SKM-1 treated with dmso at 0.1 percent for 144 hours (cell line): ENCODE measurements at regions not wholly inside any gene's neighbourhood (a gene's known extent, or its start where the extent isn't known, plus 50 kb on each side); places are given as distances from the start of the nearest gene placed in this dataset.
"Not testable (repeated sequence)": the region's sequence is repeated elsewhere in the genome, so short reads cannot be mapped to it uniquely, and the experiment has no call there.

Experiments
- DNase-seq: peaks from one replicate; lab custom pipeline; 2025; ENCODE audit not compliant: unreplicated experiment; lab: John Stamatoyannopoulos, UW

DNA sequence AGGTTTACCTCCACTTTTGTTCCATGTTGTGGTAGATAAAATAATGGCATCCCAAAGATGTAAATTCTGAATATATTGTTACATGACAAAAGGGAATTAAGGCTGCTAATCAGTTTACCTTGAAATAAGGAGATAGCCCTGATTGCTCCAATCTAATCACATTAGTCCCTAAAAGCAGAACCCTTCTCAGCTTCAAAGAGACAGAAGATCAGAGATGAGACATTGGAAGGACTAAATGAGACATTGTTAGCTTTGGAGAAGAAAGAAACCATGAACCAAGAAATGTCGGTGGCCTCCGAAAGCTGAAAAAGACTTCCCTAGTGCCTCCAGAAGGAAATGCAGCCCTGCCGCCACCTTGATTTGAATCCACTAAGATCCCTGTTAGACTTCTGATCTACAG lies 82.8 kb upstream of the PARP8 start:
- DNase-seq, result no peak

DNA sequence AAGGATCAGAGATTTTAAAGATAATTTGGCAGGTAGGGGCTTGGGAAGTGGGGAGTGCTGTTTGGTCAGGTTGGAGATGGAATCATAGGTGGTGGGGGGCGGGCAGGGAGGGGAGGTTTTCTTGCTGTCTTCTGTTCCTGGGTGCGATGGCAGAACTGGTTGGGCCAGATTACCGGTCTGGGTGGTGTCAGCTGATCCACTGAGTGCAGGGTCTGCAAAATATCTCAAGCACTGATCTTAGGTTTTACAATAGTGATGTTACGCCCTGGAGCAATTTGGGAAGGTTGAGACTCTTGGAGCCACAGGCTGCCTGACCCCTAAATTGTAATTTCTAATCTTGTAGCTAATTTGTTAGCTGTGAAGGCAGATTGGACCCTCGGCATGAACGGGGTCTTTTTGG lies 78.0 kb upstream of the PARP8 start:
- DNase-seq, result not testable (repeated sequence)

DNA sequence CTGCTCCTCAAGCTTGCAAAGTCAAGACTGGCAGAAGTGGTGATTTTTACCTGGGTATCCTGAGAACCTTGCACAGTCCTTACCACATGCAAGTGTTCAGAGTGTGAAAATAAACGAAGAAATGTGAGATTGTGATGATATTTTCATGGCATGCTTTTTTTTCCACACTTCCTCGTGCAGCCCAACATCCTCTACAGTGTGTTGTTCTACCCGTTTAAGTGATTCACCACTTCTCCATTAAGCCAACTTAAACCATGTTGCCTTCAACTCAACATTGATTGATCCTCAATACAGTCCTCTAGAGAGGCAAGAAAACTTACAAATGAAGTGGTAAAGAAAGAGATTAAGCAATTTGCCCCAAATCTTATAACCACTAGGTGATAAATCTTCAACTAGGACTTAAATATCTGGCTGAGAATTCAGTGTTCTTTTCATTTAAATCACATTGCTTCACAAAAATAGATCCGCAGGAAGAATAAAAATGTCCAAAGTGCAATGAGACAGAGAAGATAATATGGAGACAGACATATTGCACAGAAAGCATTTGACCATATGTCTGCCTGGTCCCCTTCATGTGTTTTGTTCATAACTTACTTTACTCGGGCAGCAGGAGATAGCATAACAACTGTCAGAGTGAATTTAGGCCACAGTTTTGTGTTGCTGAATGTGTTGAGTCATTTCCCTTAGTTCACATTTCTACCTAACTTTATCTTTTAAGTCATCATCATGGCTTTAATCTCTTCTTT lies 75.8 kb upstream of the PARP8 start:
- not testable (repeated sequence) for DNase-seq

DNA sequence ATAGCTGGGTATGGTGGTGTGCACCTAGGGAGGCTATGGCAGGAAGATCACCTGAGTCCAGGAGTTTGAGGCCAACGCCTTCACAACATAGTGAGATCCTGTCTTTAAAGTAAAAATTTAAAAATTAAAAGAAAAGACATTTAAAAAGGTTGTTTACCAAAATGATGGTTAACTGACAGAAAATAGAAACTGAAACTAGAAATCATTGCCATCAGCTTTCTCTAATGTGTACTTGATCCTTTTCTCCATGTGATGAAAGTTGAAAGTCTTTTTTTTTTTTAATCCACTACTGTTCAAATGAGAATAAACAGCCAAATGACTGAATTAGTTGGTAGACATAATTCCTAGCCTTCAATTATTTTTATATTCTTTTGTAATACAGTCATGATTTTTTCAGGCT lies 75.1 kb upstream of the PARP8 start:
- not testable (repeated sequence) for DNase-seq

DNA sequence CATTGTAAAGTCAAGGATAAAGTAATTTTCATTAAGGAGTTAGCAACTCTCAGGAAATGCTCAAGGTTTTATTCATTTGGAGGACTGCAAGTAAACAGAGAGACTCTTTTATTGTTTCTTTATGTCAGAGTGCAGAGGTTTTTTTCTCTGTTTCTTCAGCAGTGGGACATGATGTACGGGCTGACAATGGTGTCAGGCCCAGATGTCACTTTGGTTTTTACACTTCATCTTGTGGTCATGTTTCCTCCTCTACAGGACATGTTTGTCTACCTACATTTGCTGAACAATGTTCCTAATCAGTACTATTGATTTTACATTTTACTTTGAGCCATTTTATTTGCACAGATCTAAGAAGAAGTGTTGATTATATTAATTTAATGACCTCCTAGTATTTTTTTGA lies 72.8 kb upstream of the PARP8 start:
- DNase-seq, result no peak

DNA sequence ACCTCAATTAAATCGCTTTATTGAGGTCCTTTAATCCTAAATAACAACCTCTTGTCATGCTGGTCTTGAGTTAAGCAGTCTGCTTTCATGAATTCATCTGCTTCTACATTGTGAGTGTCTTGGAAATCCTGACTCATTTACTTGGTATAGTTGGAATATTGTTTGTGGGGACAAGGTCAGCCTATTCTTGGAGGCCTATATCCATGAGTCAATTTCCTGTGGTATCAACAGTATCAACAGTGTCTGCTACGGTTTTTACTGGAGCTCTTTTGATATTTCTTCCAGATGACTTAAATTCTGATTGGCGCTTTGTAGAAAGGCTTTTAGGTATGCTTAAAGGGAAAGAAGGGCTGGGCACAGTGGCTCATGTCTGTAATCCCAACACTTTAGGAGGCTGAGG lies 71.2 kb upstream of the PARP8 start:
- no peak for DNase-seq

DNA sequence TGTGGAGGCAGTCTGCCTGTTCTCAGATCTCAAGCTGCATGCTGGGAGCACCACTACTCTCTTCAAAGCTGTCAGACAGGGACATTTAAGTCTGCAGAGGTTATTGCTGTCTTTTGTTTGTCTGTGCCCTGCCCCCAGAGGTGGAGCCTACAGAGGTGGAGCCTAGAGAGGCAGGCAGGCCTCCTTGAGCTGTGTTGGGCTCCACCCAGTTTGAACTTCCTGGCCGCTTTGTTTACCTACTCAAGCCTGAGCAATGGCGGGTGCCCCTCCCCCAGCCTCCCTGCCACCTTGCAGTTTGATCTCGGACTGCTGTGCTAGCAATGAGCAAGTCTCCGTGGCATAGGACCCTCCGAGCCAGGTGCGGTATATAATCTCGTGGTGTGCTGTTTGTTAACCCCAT lies 64.9 kb upstream of the PARP8 start:
- DNase-seq, result not testable (repeated sequence)

DNA sequence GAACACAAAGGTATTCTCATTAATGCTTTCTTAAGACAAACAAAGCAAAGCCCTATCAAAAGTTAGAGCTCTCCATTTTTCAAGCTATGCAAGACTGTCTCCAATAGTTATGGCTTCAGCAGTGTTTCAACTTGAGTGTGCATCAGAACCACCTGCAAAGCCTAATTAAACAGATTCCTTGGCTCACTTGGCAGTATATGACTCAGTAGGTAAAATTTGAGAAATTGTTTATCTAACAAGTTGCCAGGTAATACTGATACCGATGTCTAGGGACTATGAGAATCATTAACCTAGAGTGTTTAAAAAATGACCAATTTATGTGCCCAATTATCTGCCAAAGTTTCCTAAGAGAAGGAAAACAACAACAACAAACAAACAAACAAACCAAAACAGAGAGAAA lies 60.3 kb upstream of the PARP8 start:
- DNase-seq, result no peak

DNA sequence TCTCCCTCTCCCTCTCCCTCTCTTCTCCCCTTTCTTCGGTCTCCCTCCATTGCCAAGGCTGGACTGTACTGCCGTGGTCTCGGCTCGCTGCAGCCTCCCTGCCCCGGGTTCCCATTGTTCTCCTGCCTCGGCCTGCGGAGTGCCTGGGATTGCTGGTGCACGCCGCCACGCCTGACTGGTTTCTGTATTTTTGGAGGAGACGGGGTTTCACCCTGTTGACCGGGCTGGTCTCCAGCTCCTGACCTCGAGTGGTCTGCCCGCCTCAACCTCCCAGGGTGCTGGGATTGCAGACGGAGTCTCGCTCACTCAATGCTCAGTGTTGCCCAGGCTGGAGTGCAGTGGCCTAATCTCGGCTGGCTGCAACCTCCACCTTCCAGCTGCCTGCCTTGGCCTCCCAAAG lies 59.0 kb upstream of the PARP8 start:
- DNase-seq, result not testable (repeated sequence)

DNA sequence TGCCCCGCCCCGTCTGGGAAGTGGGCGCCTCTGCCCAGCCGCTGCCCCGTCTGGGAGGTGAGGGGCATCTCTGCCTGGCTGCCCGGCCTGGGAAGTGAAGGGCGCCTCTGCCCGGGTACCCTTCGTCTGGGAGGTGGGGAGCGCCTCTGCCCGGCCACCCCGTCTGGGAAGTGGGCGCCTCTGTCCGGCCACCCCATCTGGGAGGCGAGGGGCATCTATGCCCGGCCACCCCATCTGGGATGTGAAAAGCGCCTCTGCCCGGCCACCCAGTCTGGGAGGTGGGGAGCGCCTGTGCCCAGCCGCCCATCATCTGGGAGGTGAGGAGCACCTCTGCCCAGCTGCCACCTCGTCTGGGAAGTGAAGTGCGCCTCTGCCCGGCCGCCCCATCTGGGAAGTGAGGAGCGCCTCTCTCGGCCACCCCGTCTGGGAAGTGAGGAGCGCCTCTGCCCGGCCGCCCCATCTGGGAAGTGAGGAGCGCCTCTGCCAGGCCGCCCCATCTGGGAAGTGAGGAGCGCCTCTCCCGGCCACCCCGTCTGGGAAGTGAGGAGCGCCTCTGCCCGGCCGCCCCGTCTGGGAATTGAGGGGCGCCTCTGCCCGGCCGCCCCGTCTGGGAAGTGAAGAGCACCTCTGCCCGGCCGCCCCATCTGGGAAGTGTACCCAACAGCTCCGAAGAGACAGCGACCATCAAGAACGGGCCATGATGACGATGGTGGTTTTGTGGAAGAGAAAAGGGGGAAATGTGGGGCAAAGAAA lies 58.3 kb upstream of the PARP8 start:
- DNase-seq, result not testable (repeated sequence)

DNA sequence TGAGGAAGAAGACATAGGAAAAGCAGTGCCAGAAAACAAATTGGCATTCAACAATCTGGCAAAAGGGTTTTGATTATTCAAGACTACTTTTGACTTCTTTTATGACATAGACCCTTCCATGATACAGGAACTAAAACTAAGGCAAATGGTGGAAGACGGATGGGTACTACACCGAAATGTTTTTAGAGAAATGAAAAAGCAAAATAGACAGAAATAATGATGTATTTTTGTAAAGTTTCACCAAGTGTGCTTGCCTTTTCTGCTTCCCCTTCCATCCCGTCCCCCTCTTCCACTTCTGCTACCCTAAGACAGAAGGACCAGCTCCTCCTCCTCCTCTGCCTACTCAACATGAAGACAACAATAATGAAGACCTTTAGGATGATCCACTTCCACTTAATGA lies 53.4 kb upstream of the PARP8 start:
- DNase-seq, result not testable (repeated sequence)
